Heart left ventricle (tissue), 13 donors: ENCODE measurements at regions not wholly inside any gene's neighbourhood (a gene's known extent, or its start where the extent isn't known, plus 50 kb on each side); places are given as distances from the start of the nearest gene placed in this dataset.

Experiments used
- POLR2A ChIP-seq, 2 donors: fragments of 450-650 bp; IDR thresholded peaks; one replicate each; pipeline ENCODE4 v1.6.1; 2017; ENCODE audit warnings: antibody characterized with exemption in 2 of 2, mild to moderate bottlenecking in 2 of 2, moderate library complexity in 2 of 2
- TF ChIP-seq, protein P1 (sequence below), 12 donors: fragments of 200-600 bp; sonication (generic) in 4 of 12; IDR thresholded peaks; one replicate each; pipeline versions ENCODE4 v1.5.0 to v1.8.0; 2018 to 2022; ENCODE audit warnings: antibody characterized with exemption in 12 of 12, mild to moderate bottlenecking in 5 of 12
- donor health status: ischemic (EF 13 %, LVEDD 7.1; RV severe dilation, severe dysfunction).
- donor health status: DM: no; HTN: yes; CAD: no.
- donor health status: DM: no; HTN: no; CAD: no.
- donor health status: ischemic (EF 25% LVEDD 6.9; RV normal size, moderate dysfunction).
- donor health status: ischemic (EF 25% LVEDD 5.7; RV mildly dilated, moderate dysfunction).
- donor health status: ischemic (EF 35%, LVEDD 5.7; RV mildly dilated, moderate dysfunction).
- donor health status: nonischemic (EF 11% LVEDD 7.7; RV severe dilation, severe dysfunction).
- donor health status: DM: yes; HTN: yes; CAD: no.
- donor health status: PGD.
- donor health status: ischemic (EF 29% LVEDD 5.4; RV normal size, mild dysfunction).
- donor health status: nonischemic (EF 23%, LVEDD 6.1; RV moderate dilation, normal function).

DNA sequence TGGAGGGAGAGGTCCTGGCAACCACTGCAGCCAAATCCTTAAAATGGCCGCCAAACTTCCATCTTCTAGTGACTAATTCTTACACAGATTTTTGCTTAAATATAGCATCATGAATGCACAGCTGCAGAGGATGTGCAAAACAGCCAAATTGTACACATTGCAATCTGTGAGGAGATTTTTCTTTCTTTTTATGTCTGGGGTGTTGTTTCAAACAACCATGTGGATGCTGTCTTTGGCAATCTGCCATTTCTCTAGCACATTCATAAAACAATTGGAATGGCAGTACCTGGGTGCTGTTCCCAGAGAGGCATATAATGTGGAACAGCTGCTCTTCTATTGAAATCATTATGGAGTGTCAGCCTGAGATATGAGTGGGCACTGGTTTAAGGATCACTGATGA, 1082.9 kb upstream of the SEMA6A start:
- TF ChIP-seq POLR2A (IDR thresholded peaks at IDR 0.05) = no peak
- TF ChIP-seq, protein P1, sequence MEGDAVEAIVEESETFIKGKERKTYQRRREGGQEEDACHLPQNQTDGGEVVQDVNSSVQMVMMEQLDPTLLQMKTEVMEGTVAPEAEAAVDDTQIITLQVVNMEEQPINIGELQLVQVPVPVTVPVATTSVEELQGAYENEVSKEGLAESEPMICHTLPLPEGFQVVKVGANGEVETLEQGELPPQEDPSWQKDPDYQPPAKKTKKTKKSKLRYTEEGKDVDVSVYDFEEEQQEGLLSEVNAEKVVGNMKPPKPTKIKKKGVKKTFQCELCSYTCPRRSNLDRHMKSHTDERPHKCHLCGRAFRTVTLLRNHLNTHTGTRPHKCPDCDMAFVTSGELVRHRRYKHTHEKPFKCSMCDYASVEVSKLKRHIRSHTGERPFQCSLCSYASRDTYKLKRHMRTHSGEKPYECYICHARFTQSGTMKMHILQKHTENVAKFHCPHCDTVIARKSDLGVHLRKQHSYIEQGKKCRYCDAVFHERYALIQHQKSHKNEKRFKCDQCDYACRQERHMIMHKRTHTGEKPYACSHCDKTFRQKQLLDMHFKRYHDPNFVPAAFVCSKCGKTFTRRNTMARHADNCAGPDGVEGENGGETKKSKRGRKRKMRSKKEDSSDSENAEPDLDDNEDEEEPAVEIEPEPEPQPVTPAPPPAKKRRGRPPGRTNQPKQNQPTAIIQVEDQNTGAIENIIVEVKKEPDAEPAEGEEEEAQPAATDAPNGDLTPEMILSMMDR (IDR thresholded peaks at IDR 0.05) = no peak
